ENCODE measurements at regions not wholly inside any gene's neighbourhood (a gene's known extent, or its start where the extent isn't known, plus 50 kb on each side); places are given as distances from the start of the nearest gene placed in this dataset.

GRCh38 chr7:22663721-22664120 lies 63.3 kb upstream of the IL6 start:
- peaks cover 0 to 4% (median 0%) of the 10 kb centered on the region in 4 donors for H3K4me1 Mint-ChIP-seq
- H3K9me3 Mint-ChIP-seq: no peaks in the 10 kb centered on the region
- Histone ChIP-seq H3K4me3 (ENCODE audit: low read length in 2 of 2) (no peak overlapping the region), H3K36me3 (ENCODE audit: insufficient read depth, low read length) (no peaks in the 10 kb centered on the region), H3K4me1 (ENCODE audit: insufficient read depth, low read length) (no peaks in the 10 kb centered on the region), H3K27me3 (ENCODE audit: insufficient read depth, low read length) (no peaks in the 10 kb centered on the region), H3K9me3 (ENCODE audit: control insufficient read depth in 1 of 2, low read length in 2 of 2) (no peaks in the 10 kb centered on the region), H3K27ac (ENCODE audit: low read depth, low read length) (no peak overlapping the region)
- H3K27me3 Mint-ChIP-seq: no peaks in the 10 kb centered on the region
- no peak for DNase-seq
- ChIA-PET CTCF (ENCODE audit: partially characterized antibody) (no interaction called here), POLR2A (ENCODE audit: partially characterized antibody) (no interaction called here)
- H3K27ac Mint-ChIP-seq: no peak overlapping the region
- H3K36me3 Mint-ChIP-seq: no peaks in the 10 kb centered on the region
- H3K4me3 Mint-ChIP-seq: no peak overlapping the region
- intact Hi-C loops (cut with micrococcal nuclease): no loop called here

- no peak for DNase-seq
- Mint-ChIP-seq H3K27ac (no peak overlapping the region), H3K27me3 (no peaks in the 10 kb centered on the region), H3K36me3 (no peaks in the 10 kb centered on the region), H3K9me3 (no peaks in the 10 kb centered on the region), H3K4me3 (no peak overlapping the region), H3K4me1 (peaks cover 0 to 7% (median 0%) of the 10 kb centered on the region in 4 donors)
- Histone ChIP-seq H3K27me3 (ENCODE audit: insufficient read depth, low read length) (no peaks in the 10 kb centered on the region), H3K27ac (ENCODE audit: low read depth, low read length) (no peak overlapping the region), H3K4me1 (ENCODE audit: insufficient read depth, low read length) (no peaks in the 10 kb centered on the region), H3K4me3 (ENCODE audit: low read length in 2 of 2) (no peak overlapping the region), H3K36me3 (ENCODE audit: insufficient read depth, low read length) (no peaks in the 10 kb centered on the region), H3K9me3 (ENCODE audit: control insufficient read depth in 1 of 2, low read length in 2 of 2) (no peaks in the 10 kb centered on the region)
- intact Hi-C loops (cut with micrococcal nuclease): no loop called here
- ChIA-PET POLR2A (ENCODE audit: partially characterized antibody) (no interaction called here), CTCF (ENCODE audit: partially characterized antibody) (interaction anchor here (0.9 kb wide), 1 partner anchor 12 kb away, joined by 4 read pairs; no protein-coding TSS in a partner anchor)
Measured at GRCh38 chr7:22663357-22663718, 63.7 kb upstream of the IL6 start.

- Mint-ChIP-seq H3K27ac (no peak overlapping the region), H3K4me3 (no peak overlapping the region), H3K27me3 (no peaks in the 10 kb centered on the region), H3K36me3 (no peaks in the 10 kb centered on the region), H3K4me1 (peaks cover 0 to 9% (median 0%) of the 10 kb centered on the region in 4 donors), H3K9me3 (no peaks in the 10 kb centered on the region)
- intact Hi-C loops (cut with micrococcal nuclease): no loop called here
- ChIA-PET POLR2A (ENCODE audit: partially characterized antibody) (no interaction called here), CTCF (ENCODE audit: partially characterized antibody) (interaction anchor here (0.9 to 1.1 kb wide), 2 partner anchors 13 to 63 kb away, joined by 3 to 4 read pairs; no protein-coding TSS in a partner anchor)
- Histone ChIP-seq H3K27ac (ENCODE audit: low read depth, low read length) (no peak overlapping the region), H3K9me3 (ENCODE audit: control insufficient read depth in 1 of 2, low read length in 2 of 2) (no peaks in the 10 kb centered on the region), H3K4me1 (ENCODE audit: insufficient read depth, low read length) (no peaks in the 10 kb centered on the region), H3K27me3 (ENCODE audit: insufficient read depth, low read length) (no peaks in the 10 kb centered on the region), H3K36me3 (ENCODE audit: insufficient read depth, low read length) (no peaks in the 10 kb centered on the region), H3K4me3 (ENCODE audit: low read length in 2 of 2) (no peak overlapping the region)
- DNase-seq: no peak
Measured at GRCh38 chr7:22662556-22663356, 64.2 kb upstream of the IL6 start.

- intact Hi-C loops (cut with micrococcal nuclease): no loop called here
- Mint-ChIP-seq H3K9me3 (no peaks in the 10 kb centered on the region), H3K27me3 (no peaks in the 10 kb centered on the region), H3K27ac (no peak overlapping the region), H3K4me1 (peaks cover 0 to 9% (median 0%) of the 10 kb centered on the region in 4 donors), H3K36me3 (no peaks in the 10 kb centered on the region), H3K4me3 (no peak overlapping the region)
- ChIA-PET CTCF (ENCODE audit: partially characterized antibody) (interaction anchor here (1.1 to 1.2 kb wide), 2 partner anchors 63 kb away, joined by 3 read pairs; no protein-coding TSS in a partner anchor), POLR2A (ENCODE audit: partially characterized antibody) (no interaction called here)
- no peak overlapping the region for H3K4me3 ChIP-seq (ENCODE audit: low read length in 2 of 2)
- no peaks in the 10 kb centered on the region for H3K36me3 ChIP-seq (ENCODE audit: insufficient read depth, low read length)
- no peaks in the 10 kb centered on the region for H3K4me1 ChIP-seq (ENCODE audit: insufficient read depth, low read length)
- H3K9me3 ChIP-seq (ENCODE audit: control insufficient read depth in 1 of 2, low read length in 2 of 2): no peaks in the 10 kb centered on the region
- no peaks in the 10 kb centered on the region for H3K27me3 ChIP-seq (ENCODE audit: insufficient read depth, low read length)
- no peak overlapping the region for H3K27ac ChIP-seq (ENCODE audit: low read depth, low read length)
- DNase-seq: no peak
Measured at GRCh38 chr7:22662036-22662435, 65.0 kb upstream of the IL6 start.

GRCh38 chr7:22660732-22661131 lies 66.3 kb upstream of the IL6 start:
- H3K4me1 Mint-ChIP-seq: peaks cover 0 to 8% (median 0%) of the 10 kb centered on the region in 4 donors
- no peaks in the 10 kb centered on the region for H3K9me3 ChIP-seq (ENCODE audit: control insufficient read depth in 1 of 2, low read length in 2 of 2)
- no peaks in the 10 kb centered on the region for H3K9me3 Mint-ChIP-seq
- no peaks in the 10 kb centered on the region for H3K36me3 ChIP-seq (ENCODE audit: insufficient read depth, low read length)
- no peaks in the 10 kb centered on the region for H3K27me3 ChIP-seq (ENCODE audit: insufficient read depth, low read length)
- H3K4me3 Mint-ChIP-seq: no peak overlapping the region
- intact Hi-C loops (cut with micrococcal nuclease): no loop called here
- ChIA-PET POLR2A (ENCODE audit: partially characterized antibody) (no interaction called here), CTCF (ENCODE audit: partially characterized antibody) (interaction anchor here (1.2 to 1.3 kb wide), 2 partner anchors 19 to 65 kb away, joined by 3 read pairs; no protein-coding TSS in a partner anchor)
- H3K27ac Mint-ChIP-seq: no peak overlapping the region
- DNase-seq: no peak
- H3K27me3 Mint-ChIP-seq: no peaks in the 10 kb centered on the region
- no peaks in the 10 kb centered on the region for H3K4me1 ChIP-seq (ENCODE audit: insufficient read depth, low read length)
- H3K27ac ChIP-seq (ENCODE audit: low read depth, low read length): no peak overlapping the region
- H3K4me3 ChIP-seq (ENCODE audit: low read length in 2 of 2): no peak overlapping the region
- no peaks in the 10 kb centered on the region for H3K36me3 Mint-ChIP-seq

- Mint-ChIP-seq H3K9me3 (no peaks in the 10 kb centered on the region), H3K4me3 (no peak overlapping the region), H3K4me1 (peaks cover 0 to 8% (median 0%) of the 10 kb centered on the region in 4 donors), H3K27ac (no peak overlapping the region), H3K27me3 (no peaks in the 10 kb centered on the region), H3K36me3 (no peaks in the 10 kb centered on the region)
- intact Hi-C loops (cut with micrococcal nuclease): no loop called here
- DNase-seq: no peak
- no peaks in the 10 kb centered on the region for H3K9me3 ChIP-seq (ENCODE audit: control insufficient read depth in 1 of 2, low read length in 2 of 2)
- H3K27me3 ChIP-seq (ENCODE audit: insufficient read depth, low read length): no peaks in the 10 kb centered on the region
- CTCF ChIA-PET (ENCODE audit: partially characterized antibody): interaction anchor here (1.3 kb wide), 1 partner anchor 20 kb away, joined by 3 read pairs; no protein-coding TSS in a partner anchor
- POLR2A ChIA-PET (ENCODE audit: partially characterized antibody): no interaction called here
- no peaks in the 10 kb centered on the region for H3K36me3 ChIP-seq (ENCODE audit: insufficient read depth, low read length)
- H3K4me1 ChIP-seq (ENCODE audit: insufficient read depth, low read length): no peaks in the 10 kb centered on the region
- H3K4me3 ChIP-seq (ENCODE audit: low read length in 2 of 2): no peak overlapping the region
- no peak overlapping the region for H3K27ac ChIP-seq (ENCODE audit: low read depth, low read length)
Measured at GRCh38 chr7:22660293-22660692, 66.7 kb upstream of the IL6 start.

- POLR2A ChIA-PET (ENCODE audit: partially characterized antibody): no interaction called here
- H3K27me3 Mint-ChIP-seq: no peaks in the 10 kb centered on the region
- no peak overlapping the region for H3K27ac Mint-ChIP-seq
- no peaks in the 10 kb centered on the region for H3K9me3 ChIP-seq (ENCODE audit: control insufficient read depth in 1 of 2, low read length in 2 of 2)
- peaks cover 0 to 8% (median 0%) of the 10 kb centered on the region in 4 donors for H3K4me1 Mint-ChIP-seq
- intact Hi-C loops (cut with micrococcal nuclease): no loop called here
- H3K36me3 Mint-ChIP-seq: no peaks in the 10 kb centered on the region
- H3K27ac ChIP-seq (ENCODE audit: low read depth, low read length): no peak overlapping the region
- DNase-seq: no peak
- CTCF ChIA-PET (ENCODE audit: partially characterized antibody): no interaction called here
- no peaks in the 10 kb centered on the region for H3K4me1 ChIP-seq (ENCODE audit: insufficient read depth, low read length)
- H3K4me3 ChIP-seq (ENCODE audit: low read length in 2 of 2): no peak overlapping the region
- no peak overlapping the region for H3K4me3 Mint-ChIP-seq
- no peaks in the 10 kb centered on the region for H3K27me3 ChIP-seq (ENCODE audit: insufficient read depth, low read length)
- no peaks in the 10 kb centered on the region for H3K9me3 Mint-ChIP-seq
- no peaks in the 10 kb centered on the region for H3K36me3 ChIP-seq (ENCODE audit: insufficient read depth, low read length)
Measured at GRCh38 chr7:22659741-22660140, 67.3 kb upstream of the IL6 start.
